Neural progenitor cell (in vitro differentiated cells): ENCODE measurements at regions not wholly inside any gene's neighbourhood (a gene's known extent, or its start where the extent isn't known, plus 50 kb on each side); places are given as distances from the start of the nearest gene placed in this dataset.

ENCODE experiments used
- CTCF ChIP-seq: fragments of 200-600 bp; sonication (generic); IDR thresholded peaks from 2 replicates; pipeline ENCODE4 v1.5.1; 2017; ENCODE audit warnings: antibody characterized with exemption, mild to moderate bottlenecking
- EZH2 ChIP-seq: fragments of 200-600 bp; sonication (generic); IDR thresholded peaks from 2 replicates; pipeline ENCODE4 v1.6.1; 2017; ENCODE audit warnings: antibody characterized with exemption, mild to moderate bottlenecking, moderate library complexity

GRCh38 chr12:64968989-64969819 lies 144.8 kb downstream of the TBC1D30 start:
- TF ChIP-seq CTCF (no peak), EZH2 (no peak)
